Brain microvascular endothelial cell (primary cell): ENCODE measurements at regions not wholly inside any gene's neighbourhood (a gene's known extent, or its start where the extent isn't known, plus 50 kb on each side); places are given as distances from the start of the nearest gene placed in this dataset.

Experiments
- DNase-seq: peaks from one replicate; pipeline ENCODE4 v3.0.0-alpha.2; 2020
- H3K27ac ChIP-seq: fragments of 250-450 bp; sonication (Bioruptor Pico); 2 replicates; pipeline ENCODE4 v1.5.1; 2020; ENCODE audit warnings: mild to moderate bottlenecking, moderate library complexity
- H3K27me3 ChIP-seq: fragments of 250-450 bp; sonication (Bioruptor Pico); replicated peaks from 2 replicates; pipeline ENCODE4 v1.5.1; 2020; ENCODE audit warnings: mild to moderate bottlenecking
- H3K36me3 ChIP-seq: fragments of 250-450 bp; sonication (Bioruptor Pico); replicated peaks from 2 replicates; pipeline ENCODE4 v1.5.1; 2020; ENCODE audit warnings: mild to moderate bottlenecking
- H3K4me3 ChIP-seq: 2 replicates; pipeline ENCODE4 v1.5.1; 2011; ENCODE audit warnings: low read depth, mild to moderate bottlenecking, control low read depth, low read length, moderate library complexity
- in situ Hi-C: cut with HindIII; loops from 2 replicates; pipeline ENCODE4 v1.10.0; 2017; ENCODE audit warnings: low sequenced_read_pairs, low pct_ligation_motif_present
- TF ChIP-seq, protein P1 (sequence below): IDR thresholded peaks from 2 replicates; pipeline ENCODE4 v1.5.1; 2011; ENCODE audit warnings: low read depth, mild to moderate bottlenecking, moderate library complexity, low read length, control low read depth, inconsistent platforms; ENCODE audit errors: missing control alignments

DNA sequence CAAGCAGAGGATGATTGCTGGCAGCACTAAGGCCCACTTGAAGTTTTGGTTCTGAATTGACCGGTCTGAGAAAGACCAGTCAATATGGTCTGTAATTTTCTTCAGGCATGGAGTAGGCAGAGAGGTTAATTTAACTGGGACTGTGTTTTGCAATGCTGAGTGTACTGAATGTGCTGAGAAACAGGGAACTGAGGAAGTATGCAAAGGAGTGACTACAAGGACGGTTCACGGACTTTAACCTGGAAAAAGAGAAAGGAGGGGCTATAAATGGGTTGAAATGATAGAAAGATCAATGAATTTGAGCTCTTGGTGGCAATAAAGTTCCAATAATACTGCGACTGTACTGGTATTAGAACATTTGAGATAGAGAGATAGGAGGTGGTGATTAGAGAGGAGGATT, 84.5 kb downstream of the MAGEB17 start:
- in situ Hi-C loops, result no loop called here
- TF ChIP-seq, protein P1, sequence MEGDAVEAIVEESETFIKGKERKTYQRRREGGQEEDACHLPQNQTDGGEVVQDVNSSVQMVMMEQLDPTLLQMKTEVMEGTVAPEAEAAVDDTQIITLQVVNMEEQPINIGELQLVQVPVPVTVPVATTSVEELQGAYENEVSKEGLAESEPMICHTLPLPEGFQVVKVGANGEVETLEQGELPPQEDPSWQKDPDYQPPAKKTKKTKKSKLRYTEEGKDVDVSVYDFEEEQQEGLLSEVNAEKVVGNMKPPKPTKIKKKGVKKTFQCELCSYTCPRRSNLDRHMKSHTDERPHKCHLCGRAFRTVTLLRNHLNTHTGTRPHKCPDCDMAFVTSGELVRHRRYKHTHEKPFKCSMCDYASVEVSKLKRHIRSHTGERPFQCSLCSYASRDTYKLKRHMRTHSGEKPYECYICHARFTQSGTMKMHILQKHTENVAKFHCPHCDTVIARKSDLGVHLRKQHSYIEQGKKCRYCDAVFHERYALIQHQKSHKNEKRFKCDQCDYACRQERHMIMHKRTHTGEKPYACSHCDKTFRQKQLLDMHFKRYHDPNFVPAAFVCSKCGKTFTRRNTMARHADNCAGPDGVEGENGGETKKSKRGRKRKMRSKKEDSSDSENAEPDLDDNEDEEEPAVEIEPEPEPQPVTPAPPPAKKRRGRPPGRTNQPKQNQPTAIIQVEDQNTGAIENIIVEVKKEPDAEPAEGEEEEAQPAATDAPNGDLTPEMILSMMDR, result no peak
- Histone ChIP-seq H3K27me3 (no peaks in the 10 kb centered on the region), H3K27ac (no peak overlapping the region), H3K4me3 (no peak overlapping the region), H3K36me3 (no peaks in the 10 kb centered on the region)
- DNase-seq, result no peak

DNA sequence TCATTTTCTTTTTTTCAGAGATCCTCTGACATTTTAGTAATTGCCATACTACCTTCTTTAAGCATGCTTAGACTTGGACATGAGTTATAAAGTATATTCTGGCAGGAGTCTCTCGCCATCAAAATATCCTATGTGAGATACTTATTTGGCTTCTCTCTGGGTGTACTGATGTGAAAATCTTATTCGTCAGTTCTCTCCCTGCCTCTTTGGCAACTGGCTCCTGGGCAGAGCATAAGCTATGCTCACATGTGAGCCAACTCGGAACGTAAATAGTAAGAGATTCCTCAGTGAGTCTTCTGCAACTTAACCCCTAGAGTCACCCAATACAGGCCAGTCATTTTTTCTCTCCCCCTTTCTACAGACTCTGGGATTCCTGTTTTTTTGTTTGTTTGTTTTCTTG, 91.6 kb downstream of the MAGEB17 start:
- TF ChIP-seq, protein P1, result no peak
- Histone ChIP-seq H3K4me3 (no peak overlapping the region), H3K27me3 (no peaks in the 10 kb centered on the region), H3K36me3 (no peaks in the 10 kb centered on the region), H3K27ac (no peak overlapping the region)
- in situ Hi-C loops, result no loop called here
- DNase-seq, result no peak

DNA sequence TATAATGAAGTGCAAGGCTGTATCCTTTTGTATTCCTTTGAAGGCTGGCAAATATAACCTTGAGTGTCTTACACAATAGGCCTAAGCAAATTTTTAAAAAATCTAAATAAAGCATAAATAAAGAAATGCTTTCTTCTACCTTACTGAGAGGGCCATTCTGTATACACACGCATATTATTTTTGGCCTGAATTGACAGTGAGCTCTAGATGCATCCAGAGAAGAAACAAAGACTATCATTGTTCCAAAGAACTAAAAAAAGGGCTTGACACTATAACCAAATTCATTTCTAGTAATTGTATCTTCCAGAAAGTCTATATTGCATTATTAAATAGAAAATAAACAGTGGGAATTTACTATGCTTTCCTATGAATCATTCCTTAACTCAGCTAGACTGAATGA, 100.2 kb downstream of the MAGEB17 start:
- Histone ChIP-seq H3K27me3 (no peaks in the 10 kb centered on the region), H3K27ac (no peak overlapping the region), H3K4me3 (no peak overlapping the region), H3K36me3 (no peaks in the 10 kb centered on the region)
- DNase-seq, result no peak
- in situ Hi-C loops, result no loop called here
- TF ChIP-seq, protein P1, result no peak

DNA sequence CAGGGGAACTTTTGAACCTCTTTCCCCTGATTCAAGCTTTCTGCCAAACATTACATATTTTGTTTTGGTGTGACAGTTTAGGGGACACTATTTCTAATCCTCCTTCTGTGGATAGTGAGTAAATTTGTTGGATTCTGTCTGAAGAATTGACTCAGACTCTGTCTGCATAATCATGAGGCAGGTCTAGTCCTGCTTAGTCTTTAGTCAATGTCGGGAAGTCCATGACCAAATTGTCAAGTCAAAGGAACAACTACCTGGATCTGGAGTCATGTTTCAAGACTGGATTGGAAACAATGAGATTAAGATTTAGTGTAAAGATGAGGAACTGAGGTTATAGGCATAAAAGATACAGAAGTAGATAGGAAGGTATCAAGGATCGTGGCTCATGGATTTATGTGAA, 100.9 kb downstream of the MAGEB17 start:
- Histone ChIP-seq H3K27ac (no peak overlapping the region), H3K36me3 (no peaks in the 10 kb centered on the region), H3K27me3 (no peaks in the 10 kb centered on the region), H3K4me3 (no peak overlapping the region)
- no peak for DNase-seq
- TF ChIP-seq, protein P1, result no peak
- in situ Hi-C loops, result no loop called here

DNA sequence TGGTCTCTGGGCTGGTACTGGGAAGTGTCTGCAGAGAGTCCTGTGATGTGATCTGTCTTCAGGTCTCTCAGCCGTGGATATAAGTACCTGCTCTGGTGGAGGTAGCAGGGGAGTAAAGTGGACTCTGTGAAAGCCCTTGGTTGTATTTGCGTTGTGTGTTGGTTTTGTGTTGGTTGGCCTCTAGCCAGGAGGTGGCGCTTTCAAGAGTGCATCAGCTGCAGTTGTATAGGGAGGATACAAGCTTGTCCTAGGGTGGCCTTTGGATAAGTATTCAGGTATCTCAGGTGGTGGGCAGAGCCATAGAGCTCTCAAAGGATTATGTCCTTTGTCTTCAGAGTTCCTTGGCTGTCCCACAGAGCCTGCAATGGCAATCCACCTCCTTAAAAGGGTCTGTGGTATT, 111.6 kb downstream of the MAGEB17 start:
- Histone ChIP-seq H3K27ac (no peak overlapping the region), H3K36me3 (no peaks in the 10 kb centered on the region), H3K27me3 (no peaks in the 10 kb centered on the region), H3K4me3 (no peak overlapping the region)
- in situ Hi-C loops, result no loop called here
- no peak for DNase-seq
- TF ChIP-seq, protein P1, result peak; percentile 11

DNA sequence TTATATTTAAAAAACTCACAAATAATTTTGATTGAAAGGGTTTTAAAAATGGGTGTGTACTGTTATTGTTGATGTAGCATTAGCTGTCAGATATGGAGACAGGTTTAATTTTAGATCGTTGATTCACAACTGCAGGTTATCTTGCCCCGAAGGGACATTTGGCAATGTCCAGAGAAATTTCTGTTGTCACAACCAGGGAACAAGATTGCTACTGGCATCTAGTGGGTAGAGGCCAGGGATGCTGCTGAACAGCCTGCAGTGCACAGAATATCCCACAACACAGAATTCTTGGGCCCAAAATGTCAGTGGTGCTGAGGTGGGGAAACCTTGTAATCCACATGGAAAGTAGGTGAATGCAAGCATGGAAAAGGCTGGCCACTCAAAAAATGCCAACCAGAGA, 114.9 kb downstream of the MAGEB17 start:
- Histone ChIP-seq H3K27ac (no peak overlapping the region), H3K4me3 (no peak overlapping the region), H3K36me3 (no peaks in the 10 kb centered on the region), H3K27me3 (no peaks in the 10 kb centered on the region)
- TF ChIP-seq, protein P1, result no peak
- no peak for DNase-seq
- in situ Hi-C loops, result no loop called here
